Colonic mucosa (tissue), 4 donors: ENCODE measurements at regions not wholly inside any gene's neighbourhood (a gene's known extent, or its start where the extent isn't known, plus 50 kb on each side); places are given as distances from the start of the nearest gene placed in this dataset.

Source experiments
- DNase-seq: peaks from one replicate; pipeline ENCODE4 v3.0.0-alpha.2; 2020
- H3K27ac ChIP-seq: fragments of 200-600 bp; one replicate; pipeline ENCODE4 v1.8.0; 2021
- H3K27me3 ChIP-seq: fragments of 200-600 bp; one replicate; pipeline ENCODE4 v1.8.0; 2021
- H3K36me3 ChIP-seq: fragments of 200-600 bp; one replicate; pipeline ENCODE4 v1.8.0; 2021
- H3K4me1 ChIP-seq: fragments of 200-600 bp; one replicate; pipeline ENCODE4 v1.8.0; 2021; ENCODE audit warnings: mild to moderate bottlenecking
- H3K4me3 ChIP-seq: fragments of 200-600 bp; one replicate; pipeline ENCODE4 v1.8.0; 2021
- H3K9ac ChIP-seq, 2 donors: one replicate each; pipeline ENCODE4 v1.7.0; 2013; ENCODE audit warnings: control low read depth in 2 of 2, low read depth in 2 of 2, low read length in 2 of 2
- H3K9me3 ChIP-seq: fragments of 200-600 bp; one replicate; pipeline ENCODE4 v1.8.0; 2021
- intact Hi-C: fragments of 100-400 bp; cut with DNase I; formaldehyde crosslinking; loops from one replicate; pipeline ENCODE4 v1.14.1; 2022
- TF ChIP-seq, protein P1 (sequence below): fragments of 200-600 bp; IDR thresholded peaks from one replicate; pipeline ENCODE4 v1.8.0; 2022; ENCODE audit warnings: antibody characterized with exemption, mild to moderate bottlenecking
- donor health status: healthy.
- donor health status: DM: no; HTN: no; CAD: no.
- donor health status: DM: no; HTN: no; CAD: no.

DNA sequence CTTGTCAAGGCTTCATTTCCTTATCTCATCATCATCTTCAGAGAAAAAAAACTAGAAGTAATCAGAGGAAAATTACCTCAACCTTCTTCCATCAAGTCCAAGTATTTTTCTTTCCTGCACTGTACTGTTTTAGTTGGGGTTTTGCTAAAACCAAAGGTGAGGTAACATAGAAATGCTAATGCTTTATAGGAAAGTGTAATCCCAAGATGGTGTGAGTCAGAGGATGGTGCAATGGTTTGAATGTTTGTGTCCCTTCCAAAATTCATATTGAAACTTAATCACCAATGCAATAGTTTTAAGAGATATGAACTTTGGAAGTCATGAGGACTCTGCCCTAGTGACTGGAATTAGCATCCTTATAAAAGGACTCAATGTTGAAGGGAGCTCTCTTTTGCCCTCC lies 79.5 kb downstream of the KBTBD8 start:
- H3K4me1 ChIP-seq: no peaks in the 10 kb centered on the region
- no peaks in the 10 kb centered on the region for H3K9me3 ChIP-seq
- no peak for DNase-seq
- TF ChIP-seq, protein P1, sequence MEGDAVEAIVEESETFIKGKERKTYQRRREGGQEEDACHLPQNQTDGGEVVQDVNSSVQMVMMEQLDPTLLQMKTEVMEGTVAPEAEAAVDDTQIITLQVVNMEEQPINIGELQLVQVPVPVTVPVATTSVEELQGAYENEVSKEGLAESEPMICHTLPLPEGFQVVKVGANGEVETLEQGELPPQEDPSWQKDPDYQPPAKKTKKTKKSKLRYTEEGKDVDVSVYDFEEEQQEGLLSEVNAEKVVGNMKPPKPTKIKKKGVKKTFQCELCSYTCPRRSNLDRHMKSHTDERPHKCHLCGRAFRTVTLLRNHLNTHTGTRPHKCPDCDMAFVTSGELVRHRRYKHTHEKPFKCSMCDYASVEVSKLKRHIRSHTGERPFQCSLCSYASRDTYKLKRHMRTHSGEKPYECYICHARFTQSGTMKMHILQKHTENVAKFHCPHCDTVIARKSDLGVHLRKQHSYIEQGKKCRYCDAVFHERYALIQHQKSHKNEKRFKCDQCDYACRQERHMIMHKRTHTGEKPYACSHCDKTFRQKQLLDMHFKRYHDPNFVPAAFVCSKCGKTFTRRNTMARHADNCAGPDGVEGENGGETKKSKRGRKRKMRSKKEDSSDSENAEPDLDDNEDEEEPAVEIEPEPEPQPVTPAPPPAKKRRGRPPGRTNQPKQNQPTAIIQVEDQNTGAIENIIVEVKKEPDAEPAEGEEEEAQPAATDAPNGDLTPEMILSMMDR: no peak
- no peaks in the 10 kb centered on the region for H3K36me3 ChIP-seq
- no peaks in the 10 kb centered on the region for H3K27me3 ChIP-seq
- intact Hi-C loops: no loop called here
- no peak overlapping the region for H3K27ac ChIP-seq
- H3K9ac ChIP-seq: no peak overlapping the region
- H3K4me3 ChIP-seq: no peak overlapping the region

DNA sequence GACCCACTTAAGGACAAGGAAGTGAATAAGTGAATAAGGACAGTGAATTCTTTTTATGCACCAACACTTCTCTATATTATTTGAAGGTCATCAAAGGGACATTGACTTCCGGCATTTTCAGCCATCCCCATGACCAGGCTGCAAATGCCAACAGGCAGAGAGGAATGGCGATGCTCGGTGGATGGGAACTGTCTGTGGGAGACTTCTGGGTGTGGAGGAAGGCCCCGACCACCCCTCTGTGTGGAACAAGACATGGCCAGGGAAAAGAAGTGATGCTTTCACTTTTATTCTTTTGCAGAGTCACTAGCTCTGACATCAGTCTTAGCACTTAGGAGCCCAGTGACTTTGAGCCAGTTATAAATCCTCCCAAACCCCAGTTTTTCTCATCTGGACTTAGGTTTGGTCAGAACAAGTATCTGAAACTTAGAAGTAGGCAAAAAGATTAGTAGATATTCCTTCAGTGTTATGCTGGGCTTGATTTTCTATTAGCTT lies 84.5 kb downstream of the KBTBD8 start:
- no peaks in the 10 kb centered on the region for H3K27me3 ChIP-seq
- TF ChIP-seq, protein P1: no peak
- H3K9me3 ChIP-seq: no peaks in the 10 kb centered on the region
- no peaks in the 10 kb centered on the region for H3K4me1 ChIP-seq
- H3K4me3 ChIP-seq: no peak overlapping the region
- DNase-seq: no peak
- intact Hi-C loops: no loop called here
- no peak overlapping the region for H3K27ac ChIP-seq
- H3K9ac ChIP-seq: no peak overlapping the region
- H3K36me3 ChIP-seq: no peaks in the 10 kb centered on the region

- H3K9ac ChIP-seq: no peak overlapping the region
- no peak for DNase-seq
- TF ChIP-seq, protein P1: no peak
- H3K4me1 ChIP-seq: no peaks in the 10 kb centered on the region
- H3K36me3 ChIP-seq: no peaks in the 10 kb centered on the region
- H3K27ac ChIP-seq: no peak overlapping the region
- intact Hi-C loops: no loop called here
- H3K27me3 ChIP-seq: no peaks in the 10 kb centered on the region
- no peaks in the 10 kb centered on the region for H3K9me3 ChIP-seq
- H3K4me3 ChIP-seq: no peak overlapping the region
These were observed 85.2 kb downstream of the KBTBD8 start for GRCh38 chr3:67083277-67083676.

- Histone ChIP-seq H3K36me3 (no peaks in the 10 kb centered on the region), H3K4me1 (no peaks in the 10 kb centered on the region), H3K9me3 (no peaks in the 10 kb centered on the region), H3K27me3 (no peaks in the 10 kb centered on the region), H3K9ac (no peak overlapping the region), H3K4me3 (no peak overlapping the region), H3K27ac (no peak overlapping the region)
- TF ChIP-seq, protein P1: no peak
- no peak for DNase-seq
- intact Hi-C loops: no loop called here
These were observed 89.7 kb downstream of the KBTBD8 start for GRCh38 chr3:67087788-67088187.

DNA sequence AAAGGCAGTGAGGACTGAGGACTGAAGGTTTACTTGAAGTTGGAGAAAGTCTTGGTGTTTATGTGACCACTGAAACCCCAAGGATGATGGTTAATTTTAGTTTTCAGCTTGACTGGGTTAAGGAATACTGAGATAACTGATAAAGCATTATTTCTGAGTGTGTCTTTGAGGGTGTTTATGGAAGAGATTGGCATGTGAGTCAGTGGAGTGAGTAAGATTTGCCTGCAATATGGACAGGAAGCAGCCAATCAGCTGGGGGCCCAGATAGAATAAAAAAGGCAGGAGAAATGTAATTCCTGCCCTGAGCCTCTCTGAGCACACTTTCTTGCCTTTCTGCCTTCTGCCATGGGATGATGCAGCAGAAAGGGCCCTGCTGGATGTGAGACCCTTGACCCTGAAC lies 92.4 kb downstream of the KBTBD8 start:
- TF ChIP-seq, protein P1: no peak
- Histone ChIP-seq H3K27me3 (no peaks in the 10 kb centered on the region), H3K4me1 (no peaks in the 10 kb centered on the region), H3K36me3 (no peaks in the 10 kb centered on the region), H3K9ac (no peak overlapping the region), H3K9me3 (no peaks in the 10 kb centered on the region), H3K4me3 (no peak overlapping the region), H3K27ac (no peak overlapping the region)
- intact Hi-C loops: no loop called here
- DNase-seq: no peak

GRCh38 chr3:67093305-67093704 lies 95.2 kb downstream of the KBTBD8 start:
- no peaks in the 10 kb centered on the region for H3K27me3 ChIP-seq
- TF ChIP-seq, protein P1: no peak
- H3K4me3 ChIP-seq: no peak overlapping the region
- no peaks in the 10 kb centered on the region for H3K9me3 ChIP-seq
- no peak overlapping the region for H3K27ac ChIP-seq
- no peaks in the 10 kb centered on the region for H3K36me3 ChIP-seq
- no peak for DNase-seq
- intact Hi-C loops: no loop called here
- no peaks in the 10 kb centered on the region for H3K4me1 ChIP-seq
- H3K9ac ChIP-seq: no peak overlapping the region
